Astrocyte (in vitro differentiated cells and primary cell): ENCODE measurements at regions not wholly inside any gene's neighbourhood (a gene's known extent, or its start where the extent isn't known, plus 50 kb on each side); places are given as distances from the start of the nearest gene placed in this dataset.
"Not testable (repeated sequence)": the region's sequence is repeated elsewhere in the genome, so short reads cannot be mapped to it uniquely, and the experiment has no call there.

Experiments
- DNase-seq: peaks from one replicate; pipeline ENCODE4 v3.0.0-alpha.2; 2010; ENCODE audit warnings: low read depth
- FAIRE-seq: peaks from 2 replicates; lab custom pipeline; 2011; peaks lifted over from hg19 to GRCh38; lab: Jason Lieb, UNC
- H2AFZ ChIP-seq: 2 replicates; pipeline ENCODE4 v1.6.0; 2012; ENCODE audit warnings: low read depth, low read length, inconsistent platforms
- H3K27ac ChIP-seq: 2 replicates; pipeline ENCODE4 v1.5.1; 2011; ENCODE audit warnings: low read depth, low read length, inconsistent platforms
- H3K27me3 ChIP-seq: 2 replicates; pipeline ENCODE4 v1.6.0; 2011; ENCODE audit warnings: low read length, inconsistent platforms; ENCODE audit not compliant: insufficient read depth
- H3K36me3 ChIP-seq: 2 replicates; pipeline ENCODE4 v1.5.1; 2011; ENCODE audit warnings: low read length, inconsistent platforms; ENCODE audit not compliant: insufficient read depth
- H3K4me1 ChIP-seq: 2 replicates; pipeline ENCODE4 v1.5.1; 2011; ENCODE audit warnings: low read length, inconsistent platforms; ENCODE audit not compliant: insufficient read depth
- H3K4me2 ChIP-seq: 2 replicates; pipeline ENCODE4 v1.6.0; 2012; ENCODE audit warnings: low read length, inconsistent platforms
- H3K4me3 ChIP-seq: 2 replicates; pipeline ENCODE4 v1.5.1; 2011; ENCODE audit warnings: low read depth, mild to moderate bottlenecking, low read length, inconsistent platforms; ENCODE audit not compliant: insufficient read depth
- H3K79me2 ChIP-seq: 2 replicates; pipeline ENCODE4 v1.6.0; 2012; ENCODE audit warnings: mild to moderate bottlenecking, low read length, inconsistent platforms; ENCODE audit not compliant: insufficient read depth
- H3K9ac ChIP-seq: 2 replicates; pipeline ENCODE4 v1.6.0; 2012; ENCODE audit warnings: mild to moderate bottlenecking, low read length, inconsistent platforms
- H3K9me3 ChIP-seq: 2 replicates; pipeline ENCODE4 v1.5.1; 2012; ENCODE audit warnings: low read depth, mild to moderate bottlenecking, low read length, inconsistent platforms; ENCODE audit not compliant: insufficient read depth
- H4K20me1 ChIP-seq: 2 replicates; pipeline ENCODE4 v1.6.0; 2012; ENCODE audit warnings: low read length, inconsistent platforms; ENCODE audit not compliant: insufficient read depth
- H3K27ac Mint-ChIP-seq: one replicate; pipeline ENCODE4 v1.8.0; 2021; ENCODE audit warnings: mild to moderate bottlenecking, mixed read lengths; ENCODE audit not compliant: unreplicated experiment
- H3K27me3 Mint-ChIP-seq: one replicate; pipeline ENCODE4 v1.8.0; 2021; ENCODE audit warnings: low read depth, mixed read lengths; ENCODE audit not compliant: unreplicated experiment
- H3K36me3 Mint-ChIP-seq: one replicate; pipeline ENCODE4 v1.8.0; 2021; ENCODE audit warnings: low read depth, mixed read lengths; ENCODE audit not compliant: unreplicated experiment
- H3K4me1 Mint-ChIP-seq: one replicate; pipeline ENCODE4 v1.8.0; 2021; ENCODE audit warnings: low read depth, mixed read lengths; ENCODE audit not compliant: unreplicated experiment
- H3K4me3 Mint-ChIP-seq: one replicate; pipeline ENCODE4 v1.8.0; 2021; ENCODE audit warnings: mild to moderate bottlenecking, moderate library complexity, mixed read lengths; ENCODE audit not compliant: unreplicated experiment
- H3K9me3 Mint-ChIP-seq: one replicate; pipeline ENCODE4 v1.8.0; 2021; ENCODE audit warnings: mild to moderate bottlenecking, mixed read lengths; ENCODE audit not compliant: unreplicated experiment
- EZH2 ChIP-seq: IDR thresholded peaks from 2 replicates; pipeline ENCODE4 v1.6.1; 2012; ENCODE audit warnings: mild to moderate bottlenecking, low read length, inconsistent platforms; ENCODE audit not compliant: insufficient read depth
- TF ChIP-seq, protein P1 (sequence below): IDR thresholded peaks from 2 replicates; pipeline ENCODE4 v1.5.1; 2011; ENCODE audit warnings: low read depth, mild to moderate bottlenecking, inconsistent platforms, low read length, moderate library complexity; ENCODE audit not compliant: insufficient read depth

DNA sequence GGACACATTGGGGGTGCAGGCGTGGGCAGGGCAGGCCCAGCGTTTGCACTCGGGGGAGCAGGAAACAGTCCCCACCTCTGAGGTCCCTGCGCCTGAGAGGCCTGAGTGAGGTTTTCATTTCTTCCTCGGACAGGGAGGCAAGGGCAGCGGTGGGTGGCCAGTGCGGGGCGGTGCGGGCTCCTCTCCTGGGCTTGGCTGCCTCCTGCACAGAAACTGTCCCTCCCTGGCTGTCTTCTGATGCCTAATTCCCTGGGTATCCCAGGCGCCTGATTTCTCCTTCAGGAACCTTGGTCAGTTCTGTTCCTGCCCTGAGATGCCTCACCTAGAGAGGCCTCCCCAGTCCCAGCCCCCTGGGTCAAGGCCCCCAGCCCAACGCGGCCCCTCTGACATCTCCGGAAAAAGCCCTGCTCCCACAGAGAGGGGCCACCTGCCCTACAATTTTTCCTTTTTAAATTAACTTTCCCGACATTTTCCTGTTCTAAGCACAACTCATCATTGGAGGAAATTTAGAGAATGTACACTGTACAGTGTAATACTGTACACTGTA is 260.3 kb downstream of the ADGRD1 start:
- no peak overlapping the region for H3K4me2 ChIP-seq
- H3K9me3 ChIP-seq: peaks cover 4% of the 10 kb centered on the region
- no peaks in the 10 kb centered on the region for H4K20me1 ChIP-seq
- no peak overlapping the region for H3K4me3 ChIP-seq
- Mint-ChIP-seq H3K4me1 (peaks cover 3% of the 10 kb centered on the region), H3K9me3 (peaks cover 12% of the 10 kb centered on the region), H3K27ac (no peak overlapping the region), H3K27me3 (peaks cover 5% of the 10 kb centered on the region), H3K36me3 (peaks cover 1% of the 10 kb centered on the region), H3K4me3 (no peak overlapping the region)
- H2AFZ ChIP-seq: no peak overlapping the region
- no peak for DNase-seq
- H3K27me3 ChIP-seq: peaks cover 4% of the 10 kb centered on the region
- H3K27ac ChIP-seq: no peak overlapping the region
- no peaks in the 10 kb centered on the region for H3K4me1 ChIP-seq
- no peak overlapping the region for H3K9ac ChIP-seq
- H3K79me2 ChIP-seq: no peaks in the 10 kb centered on the region
- TF ChIP-seq, protein P1, sequence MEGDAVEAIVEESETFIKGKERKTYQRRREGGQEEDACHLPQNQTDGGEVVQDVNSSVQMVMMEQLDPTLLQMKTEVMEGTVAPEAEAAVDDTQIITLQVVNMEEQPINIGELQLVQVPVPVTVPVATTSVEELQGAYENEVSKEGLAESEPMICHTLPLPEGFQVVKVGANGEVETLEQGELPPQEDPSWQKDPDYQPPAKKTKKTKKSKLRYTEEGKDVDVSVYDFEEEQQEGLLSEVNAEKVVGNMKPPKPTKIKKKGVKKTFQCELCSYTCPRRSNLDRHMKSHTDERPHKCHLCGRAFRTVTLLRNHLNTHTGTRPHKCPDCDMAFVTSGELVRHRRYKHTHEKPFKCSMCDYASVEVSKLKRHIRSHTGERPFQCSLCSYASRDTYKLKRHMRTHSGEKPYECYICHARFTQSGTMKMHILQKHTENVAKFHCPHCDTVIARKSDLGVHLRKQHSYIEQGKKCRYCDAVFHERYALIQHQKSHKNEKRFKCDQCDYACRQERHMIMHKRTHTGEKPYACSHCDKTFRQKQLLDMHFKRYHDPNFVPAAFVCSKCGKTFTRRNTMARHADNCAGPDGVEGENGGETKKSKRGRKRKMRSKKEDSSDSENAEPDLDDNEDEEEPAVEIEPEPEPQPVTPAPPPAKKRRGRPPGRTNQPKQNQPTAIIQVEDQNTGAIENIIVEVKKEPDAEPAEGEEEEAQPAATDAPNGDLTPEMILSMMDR: no peak
- no peak for TF ChIP-seq EZH2
- FAIRE-seq: no peak
- no peaks in the 10 kb centered on the region for H3K36me3 ChIP-seq

DNA sequence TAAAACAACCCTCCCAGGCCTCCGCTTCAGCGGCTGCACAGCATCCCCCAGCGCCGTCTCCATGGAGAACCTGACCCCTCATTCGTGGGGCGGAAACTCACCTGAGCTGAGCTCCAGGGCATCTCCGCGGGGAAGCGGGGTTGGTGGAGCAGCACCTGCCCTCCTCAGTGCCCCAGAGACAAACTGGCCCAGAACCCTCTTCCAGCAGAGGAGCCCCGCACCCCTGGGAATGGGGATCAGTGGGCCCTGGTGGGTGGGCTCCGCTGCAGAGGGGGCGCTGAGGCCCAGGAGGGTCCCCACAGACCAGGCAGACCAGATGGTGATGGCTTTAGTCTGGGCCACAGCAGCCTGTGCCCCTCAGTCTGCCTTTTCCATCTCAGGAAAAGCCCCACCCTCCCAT is 261.2 kb downstream of the ADGRD1 start:
- H3K4me3 ChIP-seq, H3K27ac Mint-ChIP-seq, H3K4me3 Mint-ChIP-seq, FAIRE-seq, H3K9me3 ChIP-seq, H2AFZ ChIP-seq, H3K9me3 Mint-ChIP-seq, H3K4me1 Mint-ChIP-seq, H3K27me3 Mint-ChIP-seq, H3K36me3 Mint-ChIP-seq, H3K9ac ChIP-seq, H3K4me1 ChIP-seq, H3K4me2 ChIP-seq, H3K36me3 ChIP-seq, H4K20me1 ChIP-seq, H3K27ac ChIP-seq, DNase-seq, H3K79me2 ChIP-seq, H3K27me3 ChIP-seq: not testable (repeated sequence)

DNA sequence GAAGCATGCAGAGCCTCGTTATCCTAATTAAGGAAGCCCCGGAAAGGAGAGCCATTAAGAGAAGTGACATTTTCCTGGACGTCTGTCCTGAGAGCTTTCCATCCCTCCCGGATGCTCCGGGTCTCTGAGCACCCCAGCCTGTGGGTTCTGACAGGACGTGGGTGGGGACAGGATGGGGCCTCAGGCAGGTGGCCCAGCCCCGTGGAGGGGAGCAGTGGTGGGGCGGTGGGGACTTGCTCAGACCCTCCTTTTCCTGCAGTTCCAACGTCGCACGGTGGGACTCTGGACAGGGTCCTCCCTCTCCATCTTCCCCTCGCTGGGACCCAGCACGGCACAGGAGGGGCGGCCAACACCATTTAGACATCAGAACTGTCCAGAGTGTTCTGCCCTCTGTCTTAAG is 262.9 kb downstream of the ADGRD1 start:
- not testable (repeated sequence) for FAIRE-seq, H3K36me3 Mint-ChIP-seq, H3K27ac ChIP-seq, H3K27ac Mint-ChIP-seq, H3K9ac ChIP-seq, H3K79me2 ChIP-seq, H4K20me1 ChIP-seq, H3K27me3 ChIP-seq, H3K4me1 Mint-ChIP-seq, H3K4me1 ChIP-seq, H3K9me3 ChIP-seq, H3K4me3 ChIP-seq, H3K36me3 ChIP-seq, H3K4me2 ChIP-seq, DNase-seq, H3K4me3 Mint-ChIP-seq, H3K27me3 Mint-ChIP-seq, H3K9me3 Mint-ChIP-seq, H2AFZ ChIP-seq
